HG03378 (cell line): ENCODE measurements at regions not wholly inside any gene's neighbourhood (a gene's known extent, or its start where the extent isn't known, plus 50 kb on each side); places are given as distances from the start of the nearest gene placed in this dataset.

Source experiments
- ATAC-seq: cut with Tn5 transposase; IDR thresholded peaks from one replicate; pipeline ENCODE4 v1.9.1; 2021; ENCODE audit warnings: mild to moderate bottlenecking, moderate library complexity; ENCODE audit not compliant: unreplicated experiment

DNA sequence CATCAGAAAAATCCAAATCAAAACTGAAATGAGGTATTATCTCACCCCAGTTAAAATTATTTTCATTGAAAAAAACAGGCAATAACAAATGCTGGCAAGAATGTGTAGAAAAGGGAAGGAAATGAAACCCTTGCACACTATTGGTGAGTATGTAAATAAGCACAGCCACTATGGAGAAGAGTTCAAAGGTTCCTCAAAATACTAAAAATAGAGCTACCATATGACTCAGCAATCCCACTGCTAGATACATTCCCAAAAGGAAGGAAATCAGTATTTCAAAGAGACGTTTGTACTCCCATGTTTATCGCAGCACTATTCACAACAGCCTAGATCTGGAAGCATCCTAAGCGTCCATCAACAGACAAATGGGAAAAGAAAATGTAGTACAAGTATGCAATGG, 932.4 kb downstream of the PCDH18 start:
- ATAC-seq, result no peak

DNA sequence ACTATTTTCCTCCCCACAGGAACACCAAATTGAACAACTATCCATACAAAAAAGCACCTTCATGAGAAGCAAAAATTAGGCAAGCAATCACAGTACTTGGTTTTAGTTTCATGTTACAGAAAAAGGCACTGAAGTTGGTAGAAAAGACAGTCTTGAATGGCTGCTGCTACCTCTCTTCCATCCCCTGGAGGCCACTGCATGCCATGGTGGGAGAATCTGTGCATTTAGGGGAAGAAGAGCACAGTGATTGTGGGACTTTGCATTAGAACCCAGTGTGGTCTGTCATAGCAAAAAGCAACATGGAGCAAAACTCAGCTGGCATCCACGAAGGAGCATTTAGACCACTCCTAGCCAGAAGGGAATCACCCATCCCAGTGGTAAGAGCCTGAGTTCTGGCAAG, 941.9 kb downstream of the PCDH18 start:
- ATAC-seq, result no peak

- no peak for ATAC-seq
Observed at GRCh38 chr4:136583567-136583966, 948.7 kb downstream of the PCDH18 start.

DNA sequence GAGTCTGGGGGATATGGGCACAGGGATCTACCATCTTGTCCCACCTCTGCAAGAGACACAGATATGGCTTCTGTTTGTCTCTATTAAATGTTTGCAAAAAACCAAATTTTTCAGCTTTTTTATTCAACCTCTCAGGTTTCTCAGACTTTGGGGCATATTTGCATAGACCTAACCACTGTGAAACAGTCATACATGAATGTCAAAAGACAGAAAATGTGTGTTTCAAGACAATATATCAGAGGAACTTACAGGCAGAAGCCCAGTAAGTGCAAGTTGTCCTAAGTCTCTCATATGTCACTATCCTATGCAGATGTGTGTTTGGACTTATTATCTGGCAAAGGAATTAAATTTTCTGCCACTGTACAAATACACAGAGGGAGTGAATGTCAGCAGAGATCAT, 951.2 kb downstream of the PCDH18 start:
- ATAC-seq, result no peak

DNA sequence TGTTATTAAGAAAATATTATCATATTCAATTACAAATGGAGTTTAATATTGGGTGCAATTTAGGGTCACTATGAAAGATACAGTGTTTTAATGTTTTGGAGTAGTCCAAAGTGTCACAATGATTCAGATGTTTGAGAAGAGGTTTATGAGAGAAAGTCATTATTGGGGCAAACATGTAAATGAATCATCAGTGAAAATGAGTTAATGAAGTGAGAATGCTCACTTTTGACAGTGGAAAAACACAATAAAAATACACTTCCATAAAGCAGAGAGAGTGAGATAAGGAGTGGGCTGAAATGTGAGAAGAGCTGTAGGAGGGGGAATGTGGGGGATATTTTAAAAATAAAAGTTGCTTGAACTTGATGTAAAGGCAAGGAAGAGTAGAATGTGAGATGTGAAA, 957.1 kb downstream of the PCDH18 start:
- ATAC-seq, result no peak

- ATAC-seq, result no peak
Observed at GRCh38 chr4:136573460-136573859, 958.8 kb downstream of the PCDH18 start.

DNA sequence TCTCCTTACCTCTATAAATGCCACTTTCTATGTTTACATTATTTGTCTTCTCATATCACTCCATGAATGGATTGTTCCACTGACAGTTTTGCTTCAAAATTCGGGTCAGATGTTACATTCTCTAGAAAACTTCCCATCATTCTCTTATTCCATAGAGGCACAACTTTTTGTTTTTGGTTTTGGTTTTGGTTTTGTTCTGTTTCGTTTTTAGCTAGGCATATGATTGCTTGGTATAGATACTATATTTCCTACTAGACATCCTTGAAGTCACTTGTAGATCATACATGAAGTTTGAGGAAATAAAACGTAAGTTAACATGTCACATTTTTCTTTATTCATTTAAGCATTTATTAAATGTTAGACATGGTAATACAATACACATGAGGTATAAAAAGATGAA, 961.0 kb downstream of the PCDH18 start:
- ATAC-seq, result no peak

- no peak for ATAC-seq
Observed at GRCh38 chr4:136562834-136563233, 969.5 kb downstream of the PCDH18 start.

DNA sequence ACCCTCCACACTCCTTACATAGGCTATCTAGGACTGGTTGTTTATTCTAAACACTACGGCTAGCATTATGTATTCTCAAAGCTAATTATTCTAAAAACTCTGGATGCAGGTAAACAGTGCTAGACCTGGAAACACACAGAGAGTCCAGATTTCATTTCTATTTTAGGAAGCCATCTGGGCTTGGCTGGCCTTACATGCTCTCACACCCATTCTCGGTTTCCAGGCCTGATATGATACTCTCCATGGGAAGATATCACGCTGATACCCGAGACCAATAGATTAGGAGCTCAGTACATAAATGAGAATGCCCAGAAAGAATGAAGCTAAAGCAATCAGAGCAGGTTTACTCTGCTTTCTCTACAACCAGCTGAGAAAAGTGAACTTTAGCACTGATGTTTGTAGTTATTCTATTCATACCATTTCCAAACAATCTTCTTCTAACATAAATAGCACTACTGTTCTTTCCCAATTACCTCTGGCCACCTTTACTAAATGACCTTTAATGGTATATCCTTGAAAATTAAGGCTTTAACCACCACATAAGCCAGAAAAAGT, 973.3 kb downstream of the PCDH18 start:
- ATAC-seq, result no peak

GRCh38 chr4:136557396-136557795, 974.9 kb downstream of the PCDH18 start:
- no peak for ATAC-seq

DNA sequence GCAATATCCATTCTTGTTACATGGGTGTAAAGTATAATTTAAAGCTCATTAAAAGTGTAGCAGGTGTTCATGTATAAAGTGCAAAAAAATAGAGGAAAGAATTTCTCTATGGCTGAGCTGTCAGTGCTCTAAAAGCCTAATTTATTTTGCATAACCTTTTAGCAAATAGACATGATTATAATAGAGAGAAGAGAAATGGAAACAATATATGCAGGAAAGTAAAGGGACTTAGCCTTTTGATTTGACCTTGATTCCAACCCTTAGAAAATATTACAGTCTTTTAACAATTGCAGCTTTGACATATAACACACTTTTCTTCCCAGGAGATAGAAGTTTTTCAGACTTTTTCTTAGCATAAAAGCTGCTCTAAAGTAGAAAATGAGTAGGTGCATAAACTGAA, 978.3 kb downstream of the PCDH18 start:
- ATAC-seq, result no peak

GRCh38 chr4:136551753-136552152, 980.5 kb downstream of the PCDH18 start:
- no peak for ATAC-seq

- ATAC-seq, result no peak
Observed at GRCh38 chr4:136540747-136541146, 991.5 kb downstream of the PCDH18 start.

DNA sequence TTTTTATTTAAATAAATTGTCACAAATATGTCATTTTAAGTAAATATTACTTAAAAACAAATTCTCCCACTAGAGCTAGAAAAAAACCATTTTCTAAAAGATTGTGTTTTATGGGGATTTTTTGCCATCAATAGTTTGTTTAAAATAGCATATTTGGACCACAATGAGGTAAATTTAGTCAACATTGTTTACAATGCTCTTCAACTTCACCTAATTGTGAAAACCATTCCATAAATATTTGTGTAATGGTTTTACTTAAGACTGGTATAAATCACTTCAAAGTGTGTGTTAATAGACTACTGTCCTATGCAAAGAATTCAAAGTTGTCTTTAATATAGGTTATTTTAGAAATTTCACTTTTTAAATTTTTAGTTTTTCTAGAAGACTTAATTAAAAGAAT, 1004.2 kb downstream of the PCDH18 start:
- ATAC-seq, result no peak

GRCh38 chr4:136526517-136526916, 1005.8 kb downstream of the PCDH18 start:
- no peak for ATAC-seq

GRCh38 chr4:136524039-136524438, 1008.3 kb downstream of the PCDH18 start:
- ATAC-seq, result no peak

- no peak for ATAC-seq
Observed at GRCh38 chr4:136516371-136516770, 1015.9 kb downstream of the PCDH18 start.

- no peak for ATAC-seq
Observed at GRCh38 chr4:136505020-136505419, 1027.3 kb downstream of the PCDH18 start.

- no peak for ATAC-seq
Observed at GRCh38 chr4:136495851-136496250, 1036.4 kb downstream of the PCDH18 start.

DNA sequence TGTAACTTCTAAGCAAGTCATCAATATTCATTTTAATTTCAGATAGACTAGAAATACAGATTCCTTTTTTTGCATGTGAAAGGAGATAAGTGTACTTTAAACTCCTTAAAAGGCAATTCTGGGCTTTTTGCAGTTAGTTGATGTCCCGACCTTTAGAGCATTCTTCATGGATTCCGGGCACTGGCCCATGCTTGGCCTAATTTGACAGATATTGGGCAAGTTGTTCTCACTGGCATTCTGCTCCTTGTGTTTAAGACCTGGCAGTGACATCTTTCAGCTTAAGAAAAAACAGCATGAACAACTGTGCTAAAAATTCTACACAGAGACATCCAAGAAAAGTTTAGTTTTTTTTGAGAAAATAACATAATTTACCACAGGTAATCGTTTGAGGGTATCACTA, 1037.2 kb downstream of the PCDH18 start:
- ATAC-seq, result no peak

DNA sequence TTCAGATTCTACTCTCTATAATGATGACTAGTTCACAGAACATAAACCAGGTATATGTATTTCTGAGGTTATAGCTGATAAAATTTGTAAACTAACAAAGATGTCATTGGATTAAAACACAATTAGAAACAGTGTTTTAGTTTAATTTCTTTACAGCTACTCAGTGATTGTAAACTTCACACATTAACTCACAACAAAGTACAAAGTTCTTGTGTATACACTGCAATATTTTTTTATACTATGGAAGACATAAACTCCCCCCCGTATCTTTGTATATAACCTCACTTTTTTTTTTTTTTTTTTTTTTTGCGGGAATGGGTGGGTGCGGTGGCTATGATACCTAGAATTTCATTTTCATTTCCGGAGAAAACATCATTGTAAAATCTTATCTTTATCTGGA, 1043.2 kb downstream of the PCDH18 start:
- ATAC-seq, result no peak

DNA sequence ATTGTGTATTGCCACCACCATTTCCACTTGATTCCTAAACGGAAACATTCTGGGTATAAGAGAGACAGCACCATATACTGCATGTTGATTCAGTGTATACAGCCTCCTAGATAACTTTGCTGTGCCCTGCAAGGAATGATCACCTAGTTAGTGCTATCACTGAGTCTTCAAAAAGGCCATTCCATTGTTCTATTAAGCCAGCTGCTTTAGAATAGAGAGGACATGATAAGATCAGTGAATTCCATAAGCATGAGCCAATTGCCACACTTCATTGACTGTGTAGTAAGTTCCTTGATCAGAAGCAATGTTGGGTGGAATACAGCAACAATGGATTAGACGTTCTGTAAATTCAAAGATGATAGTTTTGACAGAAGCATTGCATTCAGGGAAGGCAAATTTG, 1047.3 kb downstream of the PCDH18 start:
- ATAC-seq, result no peak

DNA sequence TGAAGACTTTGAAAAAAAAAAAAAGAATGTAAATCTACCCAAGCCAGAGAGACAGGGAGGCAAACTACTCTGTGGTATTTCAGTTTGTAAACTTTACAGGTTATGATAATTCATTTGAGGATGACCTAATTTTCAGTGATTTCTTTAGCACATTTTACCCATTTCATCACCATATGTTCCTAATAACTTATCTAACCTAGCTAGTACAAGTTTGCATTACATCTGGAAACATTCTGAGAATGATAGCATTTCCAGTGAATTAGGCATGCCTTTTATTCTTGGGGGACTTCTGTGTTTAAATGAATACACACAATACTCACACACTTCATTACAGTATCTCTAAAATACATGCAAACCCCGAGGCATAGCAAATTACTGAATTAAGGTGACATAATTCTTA, 1055.5 kb downstream of the PCDH18 start:
- ATAC-seq, result no peak

DNA sequence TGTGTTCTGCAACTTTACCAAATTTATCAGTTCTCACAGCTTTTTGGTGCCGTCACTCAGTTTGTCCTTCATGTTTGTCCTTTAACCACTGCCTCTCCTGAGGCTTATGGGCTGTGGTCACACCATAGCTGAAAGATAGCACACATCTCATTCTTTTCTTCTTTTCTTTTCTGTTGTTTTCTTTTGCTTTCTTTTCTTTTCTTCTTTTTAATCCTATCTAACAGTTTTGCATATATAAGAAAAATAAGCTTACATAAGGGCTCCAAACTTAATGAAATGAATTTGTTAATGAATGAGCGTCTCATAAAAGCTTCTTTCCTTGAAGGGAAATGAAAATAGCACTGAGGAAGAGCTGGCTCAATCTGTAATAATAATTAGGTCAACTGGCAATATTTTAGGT, 1061.2 kb downstream of the PCDH18 start:
- no peak for ATAC-seq
